GM21381 (cell line): ENCODE measurements at regions not wholly inside any gene's neighbourhood (a gene's known extent, or its start where the extent isn't known, plus 50 kb on each side); places are given as distances from the start of the nearest gene placed in this dataset.
A peak's percentile ranks its signal among the peaks of the same experiment; 100 is the strongest.

Experiments
- ATAC-seq: cut with Tn5 transposase; IDR thresholded peaks from one replicate; pipeline ENCODE4 v1.9.1; 2021; ENCODE audit warnings: mild to moderate bottlenecking, moderate library complexity; ENCODE audit not compliant: unreplicated experiment

GRCh38 chr12:125353871-125354270 is 288.6 kb downstream of the AACS start:
- no peak for ATAC-seq

- ATAC-seq: no peak
These were observed 290.4 kb downstream of the AACS start for GRCh38 chr12:125355614-125356013.

- no peak for ATAC-seq
These were observed 290.9 kb downstream of the AACS start for GRCh38 chr12:125356111-125356510.

- ATAC-seq: no peak
These were observed 292.3 kb downstream of the AACS start for GRCh38 chr12:125357561-125357960.

GRCh38 chr12:125360540-125360939 is 295.3 kb downstream of the AACS start:
- no peak for ATAC-seq

GRCh38 chr12:125371033-125371432 is 305.8 kb downstream of the AACS start:
- no peak for ATAC-seq

GRCh38 chr12:125372085-125372484 is 306.9 kb downstream of the AACS start:
- no peak for ATAC-seq

- no peak for ATAC-seq
These were observed 308.1 kb downstream of the AACS start for GRCh38 chr12:125373375-125373774.

- no peak for ATAC-seq
These were observed 311.2 kb downstream of the AACS start for GRCh38 chr12:125376422-125376821.

- ATAC-seq: no peak
These were observed 311.9 kb downstream of the AACS start for GRCh38 chr12:125377093-125377492.

- no peak for ATAC-seq
These were observed 316.1 kb downstream of the AACS start for GRCh38 chr12:125381373-125381772.

GRCh38 chr12:125382926-125383325 is 317.7 kb downstream of the AACS start:
- ATAC-seq: no peak

GRCh38 chr12:125386652-125387051 is 321.4 kb downstream of the AACS start:
- ATAC-seq: no peak

GRCh38 chr12:125387206-125387605 is 322.0 kb downstream of the AACS start:
- no peak for ATAC-seq

- no peak for ATAC-seq
These were observed 323.9 kb downstream of the AACS start for GRCh38 chr12:125389061-125389697.

GRCh38 chr12:125393569-125393968 is 328.3 kb downstream of the AACS start:
- ATAC-seq: no peak

- ATAC-seq: no peak
These were observed 330.5 kb downstream of the AACS start for GRCh38 chr12:125395583-125396215.

GRCh38 chr12:125399489-125399888 is 334.3 kb downstream of the AACS start:
- no peak for ATAC-seq

GRCh38 chr12:125402874-125403789 is 337.9 kb downstream of the AACS start:
- no peak for ATAC-seq

GRCh38 chr12:125403843-125404242 is 338.6 kb downstream of the AACS start:
- ATAC-seq: no peak

- peak; percentile 82 for ATAC-seq
These were observed 340.9 kb downstream of the AACS start for GRCh38 chr12:125406131-125406530.

GRCh38 chr12:125408718-125409117 is 343.5 kb downstream of the AACS start:
- ATAC-seq: no peak
